ENCODE measurements at regions not wholly inside any gene's neighbourhood (a gene's known extent, or its start where the extent isn't known, plus 50 kb on each side); places are given as distances from the start of the nearest gene placed in this dataset.

DNA sequence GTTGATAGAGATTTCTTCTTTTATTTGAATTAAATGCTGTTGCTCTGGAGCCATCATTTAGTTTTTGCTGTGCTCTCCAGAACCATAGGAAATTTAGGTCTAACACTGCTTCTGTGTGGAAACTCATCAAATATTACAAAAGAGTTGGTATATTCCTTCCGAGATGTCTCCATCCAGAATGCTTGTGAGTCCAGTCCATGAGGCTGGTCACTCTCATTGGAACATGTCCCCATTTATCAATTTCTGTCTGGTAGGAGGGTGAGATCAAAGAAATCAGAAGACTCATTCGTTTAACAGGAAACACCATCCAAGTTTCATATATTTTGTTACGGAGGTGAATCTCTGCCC lies 52.4 kb upstream of the LMO2 start:
- CTCF ChIA-PET = no interaction called here
- DNase-seq (ENCODE audit: low spot score) = no peak
- intact Hi-C loops (cut with micrococcal nuclease; ENCODE audit: unreplicated experiment) = no loop called here

DNA sequence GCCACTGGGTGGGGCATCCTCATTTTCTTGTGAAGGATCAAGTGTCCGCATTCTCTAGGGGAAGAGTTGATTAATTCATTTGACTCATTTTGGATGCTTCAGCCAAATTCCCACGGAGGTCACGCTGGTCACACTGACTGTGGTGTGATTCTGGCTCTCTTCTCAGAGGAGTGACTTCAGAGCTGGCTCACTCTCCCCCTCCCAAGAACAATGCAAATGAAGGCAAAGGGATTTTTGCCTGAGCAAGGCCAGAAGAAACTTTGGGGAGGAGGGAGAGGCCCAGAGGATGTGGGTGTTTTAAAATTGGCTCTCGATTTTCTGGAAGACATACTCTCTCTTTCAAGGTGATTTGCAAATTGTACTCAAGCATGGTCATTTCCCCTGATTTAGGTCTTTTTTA lies 51.1 kb upstream of the LMO2 start:
- no TSS peak for BruUV-seq (replicated peaks)
- CTCF ChIA-PET = no interaction called here
- POLR2A ChIA-PET (ENCODE audit: low non-redundant PET) = no interaction called here
- Histone ChIP-seq H3K9me3 (ENCODE audit: low read depth, low read length, poor library complexity, severe bottlenecking) (no peaks in the 10 kb centered on the region), H3K27me3 (replicated peaks; ENCODE audit: insufficient read depth, low read depth, low read length, poor library complexity) (no peaks in the 10 kb centered on the region), H3K36me3 (ENCODE audit: insufficient read depth, low read length, poor library complexity, severe bottlenecking) (no peaks in the 10 kb centered on the region), H3K4me3 (ENCODE audit: low read depth, low read length, poor library complexity, severe bottlenecking) (no peak overlapping the region), H3K4me1 (ENCODE audit: insufficient read depth, low read length, poor library complexity, severe bottlenecking) (peaks cover 23% of the 10 kb centered on the region), H3K27ac (ENCODE audit: low read depth, low read length, poor library complexity, severe bottlenecking) (no peak overlapping the region)
- peak; percentile 54 for DNase-seq (ENCODE audit: low spot score)
- TF ChIP-seq, protein P1, sequence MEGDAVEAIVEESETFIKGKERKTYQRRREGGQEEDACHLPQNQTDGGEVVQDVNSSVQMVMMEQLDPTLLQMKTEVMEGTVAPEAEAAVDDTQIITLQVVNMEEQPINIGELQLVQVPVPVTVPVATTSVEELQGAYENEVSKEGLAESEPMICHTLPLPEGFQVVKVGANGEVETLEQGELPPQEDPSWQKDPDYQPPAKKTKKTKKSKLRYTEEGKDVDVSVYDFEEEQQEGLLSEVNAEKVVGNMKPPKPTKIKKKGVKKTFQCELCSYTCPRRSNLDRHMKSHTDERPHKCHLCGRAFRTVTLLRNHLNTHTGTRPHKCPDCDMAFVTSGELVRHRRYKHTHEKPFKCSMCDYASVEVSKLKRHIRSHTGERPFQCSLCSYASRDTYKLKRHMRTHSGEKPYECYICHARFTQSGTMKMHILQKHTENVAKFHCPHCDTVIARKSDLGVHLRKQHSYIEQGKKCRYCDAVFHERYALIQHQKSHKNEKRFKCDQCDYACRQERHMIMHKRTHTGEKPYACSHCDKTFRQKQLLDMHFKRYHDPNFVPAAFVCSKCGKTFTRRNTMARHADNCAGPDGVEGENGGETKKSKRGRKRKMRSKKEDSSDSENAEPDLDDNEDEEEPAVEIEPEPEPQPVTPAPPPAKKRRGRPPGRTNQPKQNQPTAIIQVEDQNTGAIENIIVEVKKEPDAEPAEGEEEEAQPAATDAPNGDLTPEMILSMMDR (conservative IDR thresholded peaks at IDR 0.05; ENCODE audit: low read depth, low read length) = no peak
- no peak for TF ChIP-seq EZH2 (IDR thresholded peaks at IDR 0.05; ENCODE audit: borderline replicate concordance, low read depth, low read length, poor library complexity, severe bottlenecking)
- intact Hi-C loops (cut with micrococcal nuclease; ENCODE audit: unreplicated experiment) = no loop called here

More for the DNA sequence above, 52.4 kb upstream of the LMO2 start:
- Histone ChIP-seq H3K27ac (ENCODE audit: low read depth, low read length, poor library complexity, severe bottlenecking) (no peak overlapping the region), H3K36me3 (ENCODE audit: insufficient read depth, low read length, poor library complexity, severe bottlenecking) (no peaks in the 10 kb centered on the region), H3K27me3 (replicated peaks; ENCODE audit: insufficient read depth, low read depth, low read length, poor library complexity) (no peaks in the 10 kb centered on the region), H3K4me1 (ENCODE audit: insufficient read depth, low read length, poor library complexity, severe bottlenecking) (peaks cover 16% of the 10 kb centered on the region), H3K4me3 (ENCODE audit: low read depth, low read length, poor library complexity, severe bottlenecking) (no peak overlapping the region), H3K9me3 (ENCODE audit: low read depth, low read length, poor library complexity, severe bottlenecking) (no peaks in the 10 kb centered on the region)
- POLR2A ChIA-PET (ENCODE audit: low non-redundant PET) = no interaction called here
- no TSS peak for BruUV-seq (replicated peaks)
- TF ChIP-seq EZH2 (IDR thresholded peaks at IDR 0.05; ENCODE audit: borderline replicate concordance, low read depth, low read length, poor library complexity, severe bottlenecking) = no peak
- TF ChIP-seq, protein P1 (conservative IDR thresholded peaks at IDR 0.05; ENCODE audit: low read depth, low read length) = no peak

DNA sequence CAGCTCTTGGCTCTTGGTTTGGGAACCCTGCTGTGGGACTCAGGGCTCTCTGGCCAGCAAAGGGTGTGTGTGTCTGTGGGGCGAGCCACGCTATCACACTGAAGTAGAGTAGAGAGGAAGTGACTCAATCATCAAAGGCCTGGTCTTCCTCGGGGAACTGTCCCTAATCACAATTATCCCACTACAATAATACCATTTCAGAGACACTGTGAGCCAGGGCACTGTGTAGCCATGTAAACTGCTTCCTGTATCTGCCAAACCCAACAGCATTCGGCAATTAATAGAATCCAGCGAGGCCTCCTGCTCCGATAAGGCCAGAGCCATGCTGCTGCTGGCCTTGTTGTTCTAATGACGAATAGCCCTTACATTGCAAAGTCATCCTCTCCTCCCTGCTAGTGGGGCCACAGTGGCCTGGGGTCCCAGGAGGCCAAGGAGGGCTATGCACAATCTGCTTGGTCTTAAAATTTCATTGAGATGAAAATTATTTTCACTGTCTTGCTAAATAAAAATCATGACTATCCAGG lies 49.8 kb upstream of the LMO2 start:
- H3K36me3 ChIP-seq (ENCODE audit: insufficient read depth, low read length, poor library complexity, severe bottlenecking) = no peaks in the 10 kb centered on the region
- peak; percentile 86 for DNase-seq (ENCODE audit: low spot score)
- TF ChIP-seq EZH2 (IDR thresholded peaks at IDR 0.05; ENCODE audit: borderline replicate concordance, low read depth, low read length, poor library complexity, severe bottlenecking) = no peak
- TF ChIP-seq, protein P1 (conservative IDR thresholded peaks at IDR 0.05; ENCODE audit: low read depth, low read length) = no peak
- no peak overlapping the region for H3K4me3 ChIP-seq (ENCODE audit: low read depth, low read length, poor library complexity, severe bottlenecking)
- peak overlapping the region; percentile 2 for H3K27ac ChIP-seq (ENCODE audit: low read depth, low read length, poor library complexity, severe bottlenecking)
- ChIA-PET POLR2A (ENCODE audit: low non-redundant PET) (no interaction called here), CTCF (no interaction called here)
- H3K9me3 ChIP-seq (ENCODE audit: low read depth, low read length, poor library complexity, severe bottlenecking) = no peaks in the 10 kb centered on the region
- intact Hi-C loops (cut with micrococcal nuclease; ENCODE audit: unreplicated experiment) = no loop called here
- H3K4me1 ChIP-seq (ENCODE audit: insufficient read depth, low read length, poor library complexity, severe bottlenecking) = peaks cover 35% of the 10 kb centered on the region
- H3K27me3 ChIP-seq (replicated peaks; ENCODE audit: insufficient read depth, low read depth, low read length, poor library complexity) = no peaks in the 10 kb centered on the region
- no TSS peak for BruUV-seq (replicated peaks)
